ENCODE measurements at regions not wholly inside any gene's neighbourhood (a gene's known extent, or its start where the extent isn't known, plus 50 kb on each side); places are given as distances from the start of the nearest gene placed in this dataset.

- H3K27me3 ChIP-seq (ENCODE audit: control insufficient read depth, insufficient read depth, low read length) = no peaks in the 10 kb centered on the region
- no peak for TF ChIP-seq CTCF (IDR thresholded peaks at IDR 0.05; ENCODE audit: low read depth, low read length)
- no peaks in the 10 kb centered on the region for H3K9me3 ChIP-seq (ENCODE audit: control insufficient read depth, insufficient read depth, low read length)
- no peak overlapping the region for H3K27ac ChIP-seq (ENCODE audit: low read depth, low read length)
- no peak overlapping the region for H3K4me3 ChIP-seq (ENCODE audit: low read depth, low read length)
- no peak for DNase-seq (ENCODE audit: low read depth, low spot score)
- POLR2A ChIA-PET = no interaction called here
- CTCF ChIA-PET = interaction anchor here (0.6 kb wide), 1 partner anchor 84 kb away, joined by 3 read pairs; no protein-coding TSS in a partner anchor
Measured at GRCh38 chr20:40451552-40451951, 237.5 kb downstream of the MAFB start.

GRCh38 chr20:40449974-40450616, 238.9 kb downstream of the MAFB start:
- Histone ChIP-seq H3K27ac (ENCODE audit: low read depth, low read length) (no peak overlapping the region), H3K9me3 (ENCODE audit: control insufficient read depth, insufficient read depth, low read length) (no peaks in the 10 kb centered on the region), H3K4me3 (ENCODE audit: low read depth, low read length) (no peak overlapping the region), H3K27me3 (ENCODE audit: control insufficient read depth, insufficient read depth, low read length) (no peaks in the 10 kb centered on the region)
- TF ChIP-seq CTCF (IDR thresholded peaks at IDR 0.05; ENCODE audit: low read depth, low read length) = no peak
- ChIA-PET CTCF (no interaction called here), POLR2A (no interaction called here)
- no peak for DNase-seq (ENCODE audit: low read depth, low spot score)

DNA sequence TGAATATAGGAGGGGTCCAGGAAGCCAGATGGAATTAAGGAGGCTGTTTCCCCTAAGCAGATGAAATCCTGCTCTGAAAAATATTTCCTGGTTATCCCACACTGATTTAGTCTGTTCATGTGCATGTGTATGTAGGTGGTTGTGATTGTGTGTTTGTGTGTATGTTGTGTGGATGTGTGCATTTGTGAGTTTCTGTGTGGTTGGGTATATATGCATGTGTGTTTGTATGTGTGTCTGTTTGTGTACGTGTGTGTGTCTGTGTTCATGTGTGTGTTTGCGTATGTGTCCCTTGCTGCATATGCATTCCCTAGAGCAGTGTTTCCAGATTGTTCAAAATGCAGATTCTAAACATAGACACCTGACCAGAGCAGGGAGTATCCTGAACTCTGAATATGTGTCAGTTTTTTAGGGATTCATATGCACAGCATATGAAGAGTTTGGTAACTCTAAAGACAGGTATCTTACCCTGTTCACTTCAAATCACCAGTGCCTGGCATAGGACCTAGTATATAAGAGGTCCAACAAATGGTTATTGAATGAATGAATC, 239.8 kb downstream of the MAFB start:
- CTCF ChIA-PET = no interaction called here
- TF ChIP-seq CTCF (IDR thresholded peaks at IDR 0.05; ENCODE audit: low read depth, low read length) = no peak
- Histone ChIP-seq H3K9me3 (ENCODE audit: control insufficient read depth, insufficient read depth, low read length) (no peaks in the 10 kb centered on the region), H3K4me3 (ENCODE audit: low read depth, low read length) (no peak overlapping the region), H3K27me3 (ENCODE audit: control insufficient read depth, insufficient read depth, low read length) (no peaks in the 10 kb centered on the region), H3K27ac (ENCODE audit: low read depth, low read length) (no peak overlapping the region)
- POLR2A ChIA-PET = no interaction called here
- DNase-seq (ENCODE audit: low read depth, low spot score) = no peak

- CTCF ChIA-PET = no interaction called here
- Histone ChIP-seq H3K27ac (ENCODE audit: low read depth, low read length) (no peak overlapping the region), H3K4me3 (ENCODE audit: low read depth, low read length) (no peak overlapping the region)
Measured at GRCh38 chr20:40446888-40447287, 242.1 kb downstream of the MAFB start.

More at GRCh38 chr20:40446888-40447287, 242.1 kb downstream of the MAFB start:
- no peaks in the 10 kb centered on the region for H3K27me3 ChIP-seq (ENCODE audit: control insufficient read depth, insufficient read depth, low read length)
- no peak for TF ChIP-seq CTCF (IDR thresholded peaks at IDR 0.05; ENCODE audit: low read depth, low read length)
- H3K9me3 ChIP-seq (ENCODE audit: control insufficient read depth, insufficient read depth, low read length) = no peaks in the 10 kb centered on the region
- no peak for DNase-seq (ENCODE audit: low read depth, low spot score)
- POLR2A ChIA-PET = no interaction called here

Measured in AG04450 (cell line).